ENCODE measurements at regions not wholly inside any gene's neighbourhood (a gene's known extent, or its start where the extent isn't known, plus 50 kb on each side); places are given as distances from the start of the nearest gene placed in this dataset.

- TF ChIP-seq SP3 (tag by site-specific recombination; IDR thresholded peaks at IDR 0.05): no peak
- TF ChIP-seq CTCF (tag by site-specific recombination; IDR thresholded peaks at IDR 0.05): no peak
- TF ChIP-seq ZNF561 (tag by site-specific recombination; IDR thresholded peaks at IDR 0.05; ENCODE audit: borderline replicate concordance): no peak
- TF ChIP-seq, protein P1, sequence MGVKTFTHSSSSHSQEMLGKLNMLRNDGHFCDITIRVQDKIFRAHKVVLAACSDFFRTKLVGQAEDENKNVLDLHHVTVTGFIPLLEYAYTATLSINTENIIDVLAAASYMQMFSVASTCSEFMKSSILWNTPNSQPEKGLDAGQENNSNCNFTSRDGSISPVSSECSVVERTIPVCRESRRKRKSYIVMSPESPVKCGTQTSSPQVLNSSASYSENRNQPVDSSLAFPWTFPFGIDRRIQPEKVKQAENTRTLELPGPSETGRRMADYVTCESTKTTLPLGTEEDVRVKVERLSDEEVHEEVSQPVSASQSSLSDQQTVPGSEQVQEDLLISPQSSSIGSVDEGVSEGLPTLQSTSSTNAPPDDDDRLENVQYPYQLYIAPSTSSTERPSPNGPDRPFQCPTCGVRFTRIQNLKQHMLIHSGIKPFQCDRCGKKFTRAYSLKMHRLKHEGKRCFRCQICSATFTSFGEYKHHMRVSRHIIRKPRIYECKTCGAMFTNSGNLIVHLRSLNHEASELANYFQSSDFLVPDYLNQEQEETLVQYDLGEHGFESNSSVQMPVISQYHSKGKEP (tag by site-specific recombination; IDR thresholded peaks at IDR 0.05): no peak
- TF ChIP-seq ZNF174 (tag by site-specific recombination; IDR thresholded peaks at IDR 0.05): no peak
- TF ChIP-seq ZNF530 (tag by site-specific recombination; IDR thresholded peaks at IDR 0.05; ENCODE audit: low read depth): no peak
- no peak for TF ChIP-seq SETDB1 (IDR thresholded peaks at IDR 0.05; ENCODE audit: insufficient read length, low read length)
- no peak for TF ChIP-seq ZIC2 (tag by site-specific recombination; IDR thresholded peaks at IDR 0.05)
Measured at GRCh38 chr16:13845232-13845631, 74.7 kb upstream of the ERCC4 start.
